GM23248 (cell line): ENCODE measurements at regions not wholly inside any gene's neighbourhood (a gene's known extent, or its start where the extent isn't known, plus 50 kb on each side); places are given as distances from the start of the nearest gene placed in this dataset.

Experiments used
- DNase-seq: peaks from one replicate; pipeline ENCODE4 v3.0.0-alpha.2; 2015
- H2AFZ ChIP-seq: fragments of 200-600 bp; sonication (generic); 2 replicates; pipeline ENCODE4 v1.6.1; 2016; ENCODE audit warnings: antibody characterized with exemption
- H3F3A ChIP-seq: fragments of 200-600 bp; sonication (generic); 2 replicates; pipeline ENCODE4 v1.6.1; 2016; ENCODE audit warnings: mild to moderate bottlenecking, antibody characterized with exemption, mixed run types; ENCODE audit not compliant: insufficient read depth
- H3K27ac ChIP-seq: fragments of 200-600 bp; sonication (generic); 2 replicates; pipeline ENCODE4 v1.5.1; 2016; ENCODE audit warnings: mild to moderate bottlenecking
- H3K27me3 ChIP-seq: fragments of 200-600 bp; sonication (generic); replicated peaks from 2 replicates; pipeline ENCODE4 v1.6.1; 2016; ENCODE audit warnings: mild to moderate bottlenecking; ENCODE audit not compliant: insufficient read depth
- H3K36me3 ChIP-seq: fragments of 200-600 bp; sonication (generic); 2 replicates; pipeline ENCODE4 v1.6.1; 2016; ENCODE audit warnings: low read depth, mild to moderate bottlenecking
- H3K4me1 ChIP-seq: fragments of 200-600 bp; sonication (generic); 2 replicates; pipeline ENCODE4 v1.6.1; 2016; ENCODE audit warnings: mild to moderate bottlenecking; ENCODE audit not compliant: insufficient read depth
- H3K4me2 ChIP-seq: fragments of 200-600 bp; sonication (generic); one replicate; pipeline ENCODE4 v1.6.1; 2016; ENCODE audit warnings: mild to moderate bottlenecking; ENCODE audit not compliant: unreplicated experiment
- H3K4me3 ChIP-seq: fragments of 200-600 bp; sonication (generic); 2 replicates; pipeline ENCODE4 v1.5.1; 2016; ENCODE audit warnings: mild to moderate bottlenecking
- H3K79me2 ChIP-seq: fragments of 200-600 bp; sonication (generic); 2 replicates; pipeline ENCODE4 v1.6.1; 2016; ENCODE audit warnings: mild to moderate bottlenecking; ENCODE audit not compliant: insufficient read depth
- H3K9ac ChIP-seq: fragments of 200-600 bp; sonication (generic); 2 replicates; pipeline ENCODE4 v1.6.1; 2016; ENCODE audit warnings: mild to moderate bottlenecking
- H3K9me2 ChIP-seq: fragments of 200-600 bp; sonication (generic); 2 replicates; pipeline ENCODE4 v1.6.1; 2016; ENCODE audit warnings: mixed run types, mild to moderate bottlenecking, moderate library complexity; ENCODE audit not compliant: insufficient read depth
- H3K9me3 ChIP-seq: fragments of 200-600 bp; sonication (generic); one replicate; pipeline ENCODE4 v1.6.1; 2017; ENCODE audit warnings: low read depth
- H4K20me1 ChIP-seq: fragments of 200-600 bp; sonication (generic); 2 replicates; pipeline ENCODE4 v1.6.0; 2016; ENCODE audit not compliant: insufficient read depth
- EZH2 ChIP-seq: fragments of 200-600 bp; sonication (generic); IDR thresholded peaks from 2 replicates; pipeline ENCODE4 v1.6.1; 2018; ENCODE audit warnings: antibody characterized with exemption, mild to moderate bottlenecking; ENCODE audit not compliant: insufficient read depth, poor library complexity, severe bottlenecking
- EZH2phosphoT487 ChIP-seq: fragments of 200-600 bp; sonication (generic); IDR thresholded peaks from 2 replicates; pipeline ENCODE4 v1.6.1; 2018; ENCODE audit warnings: antibody characterized with exemption, moderate library complexity, mild to moderate bottlenecking, low read depth; ENCODE audit not compliant: insufficient read depth
- WGBS, 2 experiments: methylation state at CpG; one replicate each; pipeline ENCODE4 v1.1.6; 2015 to 2017; ENCODE audit warnings: low lambda C conversion rate in 2 of 2, low coverage in 1 of 2; ENCODE audit errors: missing lambda C conversion rate in 2 of 2; 5-methylcytosine and 5-hydroxymethylcytosine counted together
- in situ Hi-C: fragments of 300-500 bp; cut with MboI; formaldehyde crosslinking; loops from 2 replicates; pipeline ENCODE4 v1.15.0; 2020

DNA sequence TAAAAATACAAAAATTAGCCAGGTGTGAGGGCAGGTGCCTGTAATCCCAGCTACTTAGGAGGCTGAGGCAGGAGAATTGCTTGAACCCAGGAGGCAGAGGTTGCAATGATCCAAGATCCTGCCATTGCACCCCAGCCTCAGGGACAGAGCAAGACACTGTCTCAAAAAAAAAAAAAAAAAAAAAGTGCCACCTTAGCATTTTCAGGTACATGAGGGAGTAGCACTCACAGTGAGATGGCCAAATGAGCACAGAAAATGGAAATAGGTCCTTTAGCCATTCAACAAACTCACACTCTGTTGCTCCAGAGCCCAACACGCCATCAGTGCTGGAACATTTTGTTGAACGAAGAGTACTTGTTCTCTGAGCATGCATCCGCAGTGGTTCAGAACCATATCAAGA is 75.2 kb upstream of the MYL2 start:
- no peak for DNase-seq
- in situ Hi-C loops = no loop called here
- WGBS, 2 experiments = 57 to 58% methylated on average over 3 of the region's 3 CpGs
- no peaks in the 10 kb centered on the region for H4K20me1 ChIP-seq
- no peaks in the 10 kb centered on the region for H3K36me3 ChIP-seq
- H3K9me2 ChIP-seq = no peaks in the 10 kb centered on the region
- H2AFZ ChIP-seq = no peak overlapping the region
- H3K9ac ChIP-seq = no peak overlapping the region
- no peak overlapping the region for H3K4me3 ChIP-seq
- H3K79me2 ChIP-seq = no peaks in the 10 kb centered on the region
- no peaks in the 10 kb centered on the region for H3K9me3 ChIP-seq
- H3K27me3 ChIP-seq = no peaks in the 10 kb centered on the region; the same call in 1 of the 2 replicates
- H3K27ac ChIP-seq = no peak overlapping the region
- no peaks in the 10 kb centered on the region for H3F3A ChIP-seq
- no peak for TF ChIP-seq EZH2
- TF ChIP-seq EZH2phosphoT487 = no peak
- no peak overlapping the region for H3K4me2 ChIP-seq
- H3K4me1 ChIP-seq = no peaks in the 10 kb centered on the region

DNA sequence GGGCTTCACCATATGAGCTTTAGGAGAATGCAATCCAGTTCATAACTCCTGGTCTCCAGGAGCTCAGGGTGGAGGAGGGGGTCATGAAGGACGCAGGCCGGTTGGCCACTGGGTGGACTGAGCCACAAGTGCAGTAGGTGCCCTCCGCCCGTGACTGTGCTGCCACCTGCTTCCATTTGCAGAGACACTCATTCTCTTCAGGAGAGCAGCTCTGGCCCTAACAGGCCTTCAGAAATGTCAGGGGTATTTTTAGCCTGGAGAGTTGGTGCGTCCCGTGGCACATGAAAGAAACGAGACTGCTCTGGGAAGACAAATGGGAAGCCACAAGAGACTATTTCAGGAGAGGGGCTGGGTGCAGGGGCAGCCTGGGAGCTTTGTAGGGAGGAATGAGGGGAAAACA is 74.6 kb upstream of the MYL2 start:
- Histone ChIP-seq H3K27ac (no peak overlapping the region), H3K4me1 (no peaks in the 10 kb centered on the region), H3K4me2 (no peak overlapping the region), H3K27me3 (no peaks in the 10 kb centered on the region; the same call in 1 of the 2 replicates), H3K9me2 (no peaks in the 10 kb centered on the region), H2AFZ (no peak overlapping the region), H3K9me3 (no peaks in the 10 kb centered on the region), H3K4me3 (no peak overlapping the region), H3K36me3 (no peaks in the 10 kb centered on the region), H3K79me2 (no peaks in the 10 kb centered on the region), H4K20me1 (no peaks in the 10 kb centered on the region), H3F3A (no peaks in the 10 kb centered on the region), H3K9ac (no peak overlapping the region)
- no peak for DNase-seq
- WGBS, 2 experiments = 41 to 43% methylated on average over 7 of the region's 7 CpGs
- in situ Hi-C loops = no loop called here
- TF ChIP-seq EZH2 = no peak
- no peak for TF ChIP-seq EZH2phosphoT487

DNA sequence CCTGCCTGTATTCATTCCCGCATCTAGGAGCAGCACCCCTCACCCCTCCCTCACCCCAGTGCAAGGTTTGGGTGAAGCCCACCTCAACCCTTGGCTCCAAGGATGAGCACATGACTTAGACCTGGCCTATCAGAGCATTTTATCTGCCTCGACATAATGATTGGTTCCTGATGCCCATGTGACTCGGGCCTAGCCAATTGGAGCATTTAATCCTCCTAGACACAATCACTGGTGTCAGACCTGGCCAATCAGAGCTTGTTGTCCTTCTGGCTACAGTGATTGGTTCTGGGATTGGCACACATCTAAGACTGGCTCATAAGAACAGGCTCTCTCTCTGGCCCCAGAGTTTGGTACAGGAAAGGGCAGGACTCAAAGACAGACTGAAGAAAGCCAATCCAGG is 73.1 kb upstream of the MYL2 start:
- Histone ChIP-seq H3K4me3 (no peak overlapping the region), H3K4me1 (no peaks in the 10 kb centered on the region), H3K9ac (no peak overlapping the region), H3F3A (no peaks in the 10 kb centered on the region), H2AFZ (no peak overlapping the region), H4K20me1 (no peaks in the 10 kb centered on the region), H3K36me3 (no peaks in the 10 kb centered on the region), H3K27me3 (no peaks in the 10 kb centered on the region; the same call in 1 of the 2 replicates), H3K4me2 (no peak overlapping the region), H3K79me2 (no peaks in the 10 kb centered on the region), H3K9me2 (no peaks in the 10 kb centered on the region), H3K9me3 (no peaks in the 10 kb centered on the region), H3K27ac (no peak overlapping the region)
- 2 to 16% methylated on average over 3 of the region's 3 CpGs for WGBS, 2 experiments
- in situ Hi-C loops = no loop called here
- DNase-seq = no peak
- TF ChIP-seq EZH2phosphoT487 (no peak), EZH2 (no peak)

DNA sequence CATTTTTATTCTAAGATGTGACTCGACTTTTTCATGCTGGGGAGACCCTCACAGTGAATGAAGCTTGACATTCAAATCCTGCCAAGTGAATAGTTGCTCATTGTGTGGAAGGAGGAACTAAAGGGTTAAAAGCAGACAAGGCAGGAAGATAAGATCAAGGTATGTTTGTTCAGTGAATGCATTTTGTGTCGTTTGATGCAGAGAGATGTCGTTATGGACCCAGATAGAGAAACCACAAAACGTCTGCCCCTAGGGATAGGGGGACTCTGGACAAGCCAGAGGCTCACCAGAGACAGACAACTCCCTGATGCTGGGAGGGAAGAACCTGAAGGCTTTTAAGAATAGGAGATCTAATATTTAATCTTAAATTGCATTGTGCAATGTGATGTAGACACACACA is 72.5 kb upstream of the MYL2 start:
- H3K4me1 ChIP-seq = no peaks in the 10 kb centered on the region
- in situ Hi-C loops = no loop called here
- no peaks in the 10 kb centered on the region; the same call in 1 of the 2 replicates for H3K27me3 ChIP-seq
- H3K4me3 ChIP-seq = no peak overlapping the region
- 0 to 3% methylated on average over 4 of the region's 4 CpGs for whole genome bisulfite sequencing, 2 experiments
- no peaks in the 10 kb centered on the region for H4K20me1 ChIP-seq
- H3F3A ChIP-seq = no peaks in the 10 kb centered on the region
- DNase-seq = no peak
- H3K27ac ChIP-seq = no peak overlapping the region
- TF ChIP-seq EZH2 (no peak), EZH2phosphoT487 (no peak)
- H3K4me2 ChIP-seq = no peak overlapping the region
- H3K36me3 ChIP-seq = no peaks in the 10 kb centered on the region
- H3K9ac ChIP-seq = no peak overlapping the region
- no peak overlapping the region for H2AFZ ChIP-seq
- H3K9me3 ChIP-seq = no peaks in the 10 kb centered on the region
- H3K9me2 ChIP-seq = no peaks in the 10 kb centered on the region
- no peaks in the 10 kb centered on the region for H3K79me2 ChIP-seq

DNA sequence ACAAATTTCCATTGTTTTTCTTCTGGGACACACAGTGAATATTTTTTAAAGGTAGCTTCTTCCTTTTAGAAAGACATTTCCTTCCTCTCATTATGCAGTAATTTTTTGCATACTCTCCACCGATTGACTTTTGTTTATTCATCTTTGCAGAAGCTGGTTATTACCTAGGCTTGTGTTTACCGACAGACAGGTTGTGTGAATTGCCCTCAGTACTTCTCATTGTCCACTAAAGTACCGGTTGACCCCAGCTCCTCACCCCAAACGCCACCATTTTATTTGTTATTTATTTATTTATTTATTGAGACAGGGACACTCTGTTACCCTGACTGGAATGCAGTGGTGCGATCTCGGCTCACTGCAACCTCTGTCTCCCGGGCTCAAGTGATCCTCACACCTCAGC is 63.4 kb upstream of the MYL2 start:
- no peaks in the 10 kb centered on the region for H3K79me2 ChIP-seq
- H3K27ac ChIP-seq = no peak overlapping the region
- peaks cover 15% of the 10 kb centered on the region for H3K27me3 ChIP-seq
- H2AFZ ChIP-seq = no peak overlapping the region
- no peaks in the 10 kb centered on the region for H3K4me1 ChIP-seq
- no peak for TF ChIP-seq EZH2
- no peak for TF ChIP-seq EZH2phosphoT487
- no peaks in the 10 kb centered on the region for H3K9me2 ChIP-seq
- H3K9me3 ChIP-seq = no peaks in the 10 kb centered on the region
- no peak overlapping the region for H3K9ac ChIP-seq
- 45 to 47% methylated on average over 7 of the region's 7 CpGs for WGBS, 2 experiments
- no peak for DNase-seq
- no peak overlapping the region for H3K4me2 ChIP-seq
- no peaks in the 10 kb centered on the region for H4K20me1 ChIP-seq
- no peak overlapping the region for H3K4me3 ChIP-seq
- no peaks in the 10 kb centered on the region for H3K36me3 ChIP-seq
- H3F3A ChIP-seq = no peaks in the 10 kb centered on the region
- in situ Hi-C loops = no loop called here
